ENCODE measurements at regions not wholly inside any gene's neighbourhood (a gene's known extent, or its start where the extent isn't known, plus 50 kb on each side); places are given as distances from the start of the nearest gene placed in this dataset.

DNA sequence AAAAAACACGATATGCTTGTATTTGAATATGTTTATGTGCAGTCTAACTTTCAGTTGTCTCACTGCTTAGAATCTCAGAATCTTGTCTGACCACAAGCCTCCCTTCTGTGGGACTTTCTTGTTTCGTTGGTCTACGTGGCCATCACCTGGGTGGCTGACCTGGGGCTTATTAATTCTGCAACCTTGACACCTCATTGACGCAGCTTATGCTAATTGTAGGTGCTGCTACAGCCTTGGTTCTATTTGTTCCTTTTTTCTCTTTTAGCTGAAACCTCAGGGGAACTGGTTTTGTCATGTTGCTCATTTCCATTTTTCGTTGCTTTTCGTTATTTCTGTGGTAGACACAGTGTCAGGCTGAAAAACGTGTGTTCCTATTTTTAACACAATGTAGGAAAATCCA, 273.7 kb downstream of the SLC4A3 start:
- Mint-ChIP-seq H3K27me3 (peaks cover 6% of the 10 kb centered on the region), H3K27ac (no peak overlapping the region), H3K4me1 (no peaks in the 10 kb centered on the region), H3K36me3 (ENCODE audit: low read depth) (no peaks in the 10 kb centered on the region), H3K4me3 (no peak overlapping the region), H3K9me3 (peaks cover 5% of the 10 kb centered on the region)
- no peak for ATAC-seq (replicated peaks)

DNA sequence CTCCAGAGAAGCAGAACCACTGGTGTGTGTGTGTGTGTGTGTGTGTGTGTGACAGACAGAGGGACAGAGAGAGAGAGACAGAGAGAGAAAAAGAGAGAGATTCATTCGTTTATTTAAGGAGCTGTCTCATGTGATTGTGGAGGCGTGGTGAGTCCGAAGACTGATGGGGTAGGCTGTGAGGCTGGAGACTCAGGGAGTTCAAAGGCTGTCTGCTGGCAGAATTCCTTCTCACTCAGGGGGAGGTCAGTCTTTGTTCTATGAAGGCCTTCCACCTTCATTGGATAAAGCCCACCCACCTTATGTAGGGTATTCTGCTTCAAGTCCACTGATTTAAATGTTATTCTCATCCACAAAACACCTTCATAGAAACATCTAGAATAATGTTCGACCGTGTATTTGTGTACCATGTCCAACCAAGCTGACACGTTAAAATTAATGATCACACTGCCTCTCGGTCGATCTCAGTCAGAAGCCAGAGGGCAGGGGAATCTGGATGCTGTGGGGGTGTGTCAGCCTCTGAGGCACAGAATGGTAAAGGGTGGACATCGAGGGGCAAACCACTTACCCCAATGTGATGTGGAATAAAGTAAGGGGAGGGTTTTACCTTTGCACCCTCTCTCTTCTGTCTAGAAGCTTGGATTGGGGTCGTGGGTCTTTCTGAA, 275.6 kb downstream of the SLC4A3 start:
- Mint-ChIP-seq H3K9me3 (peaks cover 5% of the 10 kb centered on the region), H3K27me3 (peaks cover 6% of the 10 kb centered on the region), H3K36me3 (ENCODE audit: low read depth) (no peaks in the 10 kb centered on the region), H3K27ac (no peak overlapping the region), H3K4me1 (no peaks in the 10 kb centered on the region), H3K4me3 (no peak overlapping the region)
- no peak for ATAC-seq (replicated peaks)

DNA sequence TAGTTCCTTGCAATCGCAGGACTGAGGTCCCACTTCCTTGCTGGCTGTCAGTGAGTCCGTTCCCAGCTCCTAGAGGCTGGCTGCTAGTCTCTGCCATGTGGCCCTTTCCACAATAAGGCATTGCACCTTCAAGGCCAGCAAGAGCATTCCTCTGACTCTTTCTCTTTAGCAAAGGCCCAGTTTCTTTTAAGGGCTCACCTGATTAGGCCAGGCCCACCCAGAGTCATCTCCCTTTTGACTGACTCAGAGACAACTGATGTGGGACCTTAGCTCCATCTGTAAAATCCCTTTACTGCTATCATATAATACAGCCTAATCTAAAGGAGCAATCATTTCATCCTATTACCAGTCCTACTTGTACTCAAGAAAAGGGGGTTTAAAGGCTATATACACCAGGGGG, 278.2 kb downstream of the SLC4A3 start:
- Mint-ChIP-seq H3K4me1 (no peaks in the 10 kb centered on the region), H3K27me3 (peaks cover 4% of the 10 kb centered on the region), H3K9me3 (peaks cover 1% of the 10 kb centered on the region), H3K27ac (no peak overlapping the region), H3K36me3 (ENCODE audit: low read depth) (no peaks in the 10 kb centered on the region), H3K4me3 (no peak overlapping the region)
- ATAC-seq (replicated peaks) = no peak

DNA sequence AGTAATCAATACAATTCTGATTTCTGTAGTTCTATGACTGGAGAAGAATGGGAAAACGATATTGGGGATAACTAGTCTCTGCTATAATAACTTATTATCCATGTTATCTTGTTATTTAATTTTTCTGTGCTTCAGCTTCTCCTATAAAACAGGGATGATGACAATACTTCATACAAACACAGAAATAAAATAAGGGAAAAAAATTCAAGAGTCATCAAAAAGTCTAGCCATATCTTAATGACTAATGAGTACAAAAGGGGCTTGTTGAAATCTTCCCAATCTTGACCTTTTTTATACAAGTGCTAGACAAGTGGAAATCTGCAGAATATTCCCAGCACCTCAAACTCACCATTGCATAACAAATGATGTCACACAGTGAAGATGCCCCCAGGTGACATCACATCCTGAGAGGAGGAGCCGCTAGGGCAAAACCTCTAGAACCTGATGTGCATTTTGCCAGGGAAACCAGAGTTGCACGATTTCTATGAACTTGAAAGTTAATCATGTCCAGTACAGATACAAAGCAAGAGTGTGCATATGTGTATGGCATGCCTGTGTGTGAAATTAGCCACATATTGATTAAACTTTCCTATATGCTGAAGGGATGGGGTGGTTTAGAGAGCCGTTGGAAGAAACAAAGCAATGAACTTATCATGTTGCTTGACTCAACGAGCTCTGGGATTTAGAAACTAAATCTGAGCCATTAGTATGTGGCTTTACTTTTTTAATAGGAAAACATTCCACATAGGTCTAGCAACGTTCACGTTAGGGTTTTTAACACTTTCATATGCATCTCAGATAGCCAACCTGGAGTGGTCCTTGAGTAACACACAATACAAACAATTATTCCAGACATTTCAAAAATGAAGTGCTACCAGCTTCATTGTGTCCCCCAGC, 278.9 kb downstream of the SLC4A3 start:
- ATAC-seq (replicated peaks) = no peak
- no peak overlapping the region for H3K4me3 Mint-ChIP-seq
- H3K9me3 Mint-ChIP-seq = no peaks in the 10 kb centered on the region
- H3K36me3 Mint-ChIP-seq (ENCODE audit: low read depth) = no peaks in the 10 kb centered on the region
- H3K27ac Mint-ChIP-seq = no peak overlapping the region
- H3K27me3 Mint-ChIP-seq = peaks cover 3% of the 10 kb centered on the region
- no peaks in the 10 kb centered on the region for H3K4me1 Mint-ChIP-seq

DNA sequence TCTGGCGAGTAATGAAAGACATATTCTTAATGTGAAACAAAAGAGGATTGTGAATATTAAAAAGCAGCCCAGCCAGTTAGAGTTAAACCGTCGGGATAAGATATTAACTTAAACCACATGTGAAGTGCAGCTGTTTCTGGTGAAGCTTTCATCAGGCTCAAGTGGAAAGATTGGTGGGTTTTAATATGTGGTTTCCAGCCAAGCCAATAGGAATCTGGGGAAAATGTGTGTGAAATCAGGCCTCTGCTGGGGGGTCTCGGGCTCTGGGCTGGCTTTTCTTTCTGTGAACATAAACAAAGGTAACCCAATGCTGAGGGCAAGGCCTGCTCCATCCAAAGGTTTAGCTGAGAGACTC, 279.6 kb downstream of the SLC4A3 start:
- Mint-ChIP-seq H3K9me3 (no peaks in the 10 kb centered on the region), H3K4me1 (no peaks in the 10 kb centered on the region), H3K27me3 (peaks cover 3% of the 10 kb centered on the region), H3K36me3 (ENCODE audit: low read depth) (no peaks in the 10 kb centered on the region), H3K27ac (no peak overlapping the region), H3K4me3 (no peak overlapping the region)
- ATAC-seq (replicated peaks) = no peak

DNA sequence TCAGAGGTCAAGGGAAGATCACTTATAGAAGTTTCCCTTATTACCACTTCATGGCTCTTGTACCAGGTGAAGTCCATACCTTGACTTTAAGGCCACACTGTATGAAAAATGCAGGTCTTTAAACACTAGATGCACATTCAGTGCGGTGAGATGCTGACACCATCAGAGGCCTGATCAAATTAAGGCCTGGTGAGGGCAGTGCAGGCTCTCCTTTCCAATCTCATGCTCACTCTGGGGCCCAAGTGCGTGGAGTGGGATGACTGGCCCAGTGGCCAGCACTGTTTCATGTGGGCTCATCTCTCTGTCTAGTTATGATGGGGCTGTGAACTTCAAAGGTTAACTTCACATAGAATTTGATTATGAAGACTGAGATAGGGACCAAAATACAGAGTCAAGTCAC, 281.1 kb downstream of the SLC4A3 start:
- ATAC-seq (replicated peaks) = no peak
- Mint-ChIP-seq H3K27me3 (no peaks in the 10 kb centered on the region), H3K9me3 (no peaks in the 10 kb centered on the region), H3K36me3 (ENCODE audit: low read depth) (no peaks in the 10 kb centered on the region), H3K4me3 (no peak overlapping the region), H3K27ac (no peak overlapping the region), H3K4me1 (no peaks in the 10 kb centered on the region)

GRCh38 chr2:219911541-219911940, 284.1 kb downstream of the SLC4A3 start:
- no peak for ATAC-seq (replicated peaks)
- H3K36me3 Mint-ChIP-seq (ENCODE audit: low read depth) = no peaks in the 10 kb centered on the region
- H3K27me3 Mint-ChIP-seq = peaks cover 3% of the 10 kb centered on the region
- no peaks in the 10 kb centered on the region for H3K4me1 Mint-ChIP-seq
- H3K27ac Mint-ChIP-seq = no peak overlapping the region
- no peak overlapping the region for H3K4me3 Mint-ChIP-seq
- no peaks in the 10 kb centered on the region for H3K9me3 Mint-ChIP-seq

DNA sequence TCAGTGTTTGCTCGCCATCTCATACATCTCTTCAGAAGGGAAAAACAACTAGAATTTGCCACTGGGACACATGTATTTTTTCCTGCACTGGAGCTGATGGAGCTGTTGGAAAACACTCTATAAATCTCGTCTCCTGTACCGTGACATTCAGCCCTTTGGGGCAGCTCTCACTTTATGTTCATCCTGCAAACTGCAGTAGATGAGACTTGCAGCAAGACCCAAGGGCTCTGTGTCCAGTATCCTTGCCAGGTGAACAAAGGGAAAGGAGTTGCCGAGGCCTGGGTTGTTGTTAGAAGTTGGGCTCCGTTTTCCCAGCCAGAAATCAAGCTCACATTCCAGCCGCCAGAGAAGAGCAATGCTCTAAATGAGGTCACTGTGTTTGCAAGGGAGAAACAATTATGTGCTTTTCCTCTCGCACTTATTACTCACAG, 285.1 kb downstream of the SLC4A3 start:
- Mint-ChIP-seq H3K27me3 (peaks cover 4% of the 10 kb centered on the region), H3K4me3 (no peak overlapping the region), H3K4me1 (no peaks in the 10 kb centered on the region), H3K27ac (no peak overlapping the region), H3K9me3 (no peaks in the 10 kb centered on the region), H3K36me3 (ENCODE audit: low read depth) (no peaks in the 10 kb centered on the region)
- no peak for ATAC-seq (replicated peaks)

- no peaks in the 10 kb centered on the region for H3K4me1 Mint-ChIP-seq
- ATAC-seq (replicated peaks) = no peak
- no peak overlapping the region for H3K27ac Mint-ChIP-seq
Observed at GRCh38 chr2:219914577-219914976, 287.1 kb downstream of the SLC4A3 start.

GRCh38 chr2:219916281-219916680, 288.9 kb downstream of the SLC4A3 start:
- H3K27ac Mint-ChIP-seq = no peak overlapping the region
- no peaks in the 10 kb centered on the region for H3K9me3 Mint-ChIP-seq
- no peaks in the 10 kb centered on the region for H3K36me3 Mint-ChIP-seq (ENCODE audit: low read depth)
- peaks cover 4% of the 10 kb centered on the region for H3K27me3 Mint-ChIP-seq
- H3K4me3 Mint-ChIP-seq = no peak overlapping the region
- no peak for ATAC-seq (replicated peaks)
- no peaks in the 10 kb centered on the region for H3K4me1 Mint-ChIP-seq

More at GRCh38 chr2:219914577-219914976, 287.1 kb downstream of the SLC4A3 start:
- Mint-ChIP-seq H3K27me3 (peaks cover 4% of the 10 kb centered on the region), H3K9me3 (no peaks in the 10 kb centered on the region), H3K4me3 (no peak overlapping the region), H3K36me3 (ENCODE audit: low read depth) (no peaks in the 10 kb centered on the region)

- peaks cover 4% of the 10 kb centered on the region for H3K27me3 Mint-ChIP-seq
- no peaks in the 10 kb centered on the region for H3K4me1 Mint-ChIP-seq
- no peak overlapping the region for H3K4me3 Mint-ChIP-seq
- H3K27ac Mint-ChIP-seq = no peak overlapping the region
- no peak for ATAC-seq (replicated peaks)
- H3K36me3 Mint-ChIP-seq (ENCODE audit: low read depth) = no peaks in the 10 kb centered on the region
- H3K9me3 Mint-ChIP-seq = no peaks in the 10 kb centered on the region
Observed at GRCh38 chr2:219916726-219917440, 289.5 kb downstream of the SLC4A3 start.

- no peak overlapping the region for H3K4me3 Mint-ChIP-seq
- H3K36me3 Mint-ChIP-seq (ENCODE audit: low read depth) = no peaks in the 10 kb centered on the region
- H3K27me3 Mint-ChIP-seq = peaks cover 4% of the 10 kb centered on the region
- no peaks in the 10 kb centered on the region for H3K4me1 Mint-ChIP-seq
- ATAC-seq (replicated peaks) = no peak
- H3K27ac Mint-ChIP-seq = no peak overlapping the region
- no peaks in the 10 kb centered on the region for H3K9me3 Mint-ChIP-seq
Observed at GRCh38 chr2:219918254-219918653, 290.8 kb downstream of the SLC4A3 start.

- no peak overlapping the region for H3K4me3 Mint-ChIP-seq
- no peaks in the 10 kb centered on the region for H3K36me3 Mint-ChIP-seq (ENCODE audit: low read depth)
- H3K27ac Mint-ChIP-seq = no peak overlapping the region
- ATAC-seq (replicated peaks) = no peak
- peaks cover 4% of the 10 kb centered on the region for H3K27me3 Mint-ChIP-seq
- no peaks in the 10 kb centered on the region for H3K4me1 Mint-ChIP-seq
- H3K9me3 Mint-ChIP-seq = no peaks in the 10 kb centered on the region
Observed at GRCh38 chr2:219918944-219919343, 291.5 kb downstream of the SLC4A3 start.

DNA sequence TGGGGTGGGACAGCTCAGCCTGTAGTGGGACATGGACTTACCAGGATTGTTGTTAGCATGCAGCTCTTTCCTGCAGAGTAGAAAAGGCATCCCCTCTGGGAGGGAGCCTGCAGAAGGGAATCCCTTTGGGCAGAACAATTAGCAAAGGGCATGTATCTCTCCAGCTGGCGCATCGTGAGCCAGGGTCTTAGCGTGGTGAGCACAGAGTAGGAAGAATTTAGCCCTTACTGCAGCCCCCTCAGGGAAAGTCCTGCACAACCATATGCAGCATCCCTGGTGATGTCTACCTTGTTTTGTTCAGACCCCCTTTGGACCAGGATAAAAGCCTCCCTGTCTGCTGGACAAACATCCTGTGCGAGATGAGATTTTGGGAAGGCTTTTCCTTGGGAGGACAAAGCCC, 292.1 kb downstream of the SLC4A3 start:
- Mint-ChIP-seq H3K27me3 (peaks cover 4% of the 10 kb centered on the region), H3K4me1 (no peaks in the 10 kb centered on the region), H3K36me3 (ENCODE audit: low read depth) (no peaks in the 10 kb centered on the region), H3K27ac (no peak overlapping the region), H3K9me3 (no peaks in the 10 kb centered on the region), H3K4me3 (no peak overlapping the region)
- no peak for ATAC-seq (replicated peaks)

DNA sequence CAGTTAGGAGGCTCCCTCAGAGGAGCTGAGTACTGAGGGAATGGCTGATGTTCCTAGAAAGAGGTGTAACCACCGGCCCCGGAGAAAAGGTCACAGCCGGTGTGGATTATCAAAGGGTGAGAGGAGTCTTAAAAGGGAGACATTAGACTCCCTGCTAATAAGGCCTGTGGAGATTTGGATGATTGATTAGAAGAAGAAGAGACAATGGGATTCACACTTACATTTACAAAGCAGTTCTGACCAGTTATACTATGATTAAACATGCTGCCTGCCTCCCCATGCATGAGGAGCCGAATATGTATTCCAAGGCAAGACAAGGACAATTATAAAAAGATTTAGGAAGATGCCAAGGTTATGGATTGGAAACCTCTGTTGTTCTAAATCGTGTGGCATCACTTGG, 302.4 kb downstream of the SLC4A3 start:
- Mint-ChIP-seq H3K27ac (no peak overlapping the region), H3K9me3 (peaks cover 3% of the 10 kb centered on the region), H3K4me3 (no peak overlapping the region), H3K36me3 (ENCODE audit: low read depth) (no peaks in the 10 kb centered on the region), H3K4me1 (no peaks in the 10 kb centered on the region), H3K27me3 (peaks cover 18% of the 10 kb centered on the region)
- ATAC-seq (replicated peaks) = no peak
